Lower leg skin (tissue), 3 donors: ENCODE measurements at regions not wholly inside any gene's neighbourhood (a gene's known extent, or its start where the extent isn't known, plus 50 kb on each side); places are given as distances from the start of the nearest gene placed in this dataset.

Experiments used
- CTCF ChIP-seq, 3 donors: fragments of 450-650 bp; IDR thresholded peaks; one replicate each; pipeline ENCODE4 v1.5.1; 2016; ENCODE audit warnings: antibody characterized with exemption in 3 of 3, mild to moderate bottlenecking in 3 of 3, moderate library complexity in 2 of 3
- POLR2A ChIP-seq, 2 donors: fragments of 450-650 bp; IDR thresholded peaks; one replicate each; pipeline ENCODE4 v1.6.1; 2016 to 2017; ENCODE audit warnings: antibody characterized with exemption in 2 of 2, mild to moderate bottlenecking in 1 of 2, moderate library complexity in 1 of 2

GRCh38 chr20:53880108-53880641 is 190.2 kb downstream of the BCAS1 start:
- TF ChIP-seq CTCF (IDR thresholded peaks at IDR 0.05) (no peak), POLR2A (IDR thresholded peaks at IDR 0.05) (no peak)
